K562 (cell line): ENCODE measurements at regions not wholly inside any gene's neighbourhood (a gene's known extent, or its start where the extent isn't known, plus 50 kb on each side); places are given as distances from the start of the nearest gene placed in this dataset.
"Not testable (repeated sequence)": the region's sequence is repeated elsewhere in the genome, so short reads cannot be mapped to it uniquely, and the experiment has no call there.

Experiments used
- ATAC-seq: fragments of 200-7000 bp; cut with Tn5 transposase; 3 replicates; pipeline ENCODE4 v1.9.1; 2020; ENCODE audit warnings: moderate library complexity
- BruUV-seq: library from RNA; stranded (reverse); fragments of 400-500 nt; replicated peaks from 2 replicates; lab custom pipeline; 2021; lab: Mats Ljungman, UMichigan
- CTCF ChIA-PET: fragments of 300-600 bp; formaldehyde crosslinking; extraction: SDS; loops from one replicate; lab custom pipeline; 2021; ENCODE audit warnings: low intra/inter-chr PET ratio; lab: Yijun Ruan, JAX
- POLR2A ChIA-PET: fragments of 300-600, 350-650 bp; sonication (Branson Sonifier 250); formaldehyde crosslinking; extraction: SDS; loops from one replicate; lab custom pipeline; 2021; ENCODE audit warnings: antibody characterized with exemption, inconsistent platforms; lab: Yijun Ruan, JAX
- DNase-seq, 4 experiments: peaks; one replicate each; pipeline versions ENCODE4 v3.0.0 to v3.0.0-alpha.2; 2011 to 2018; ENCODE audit warnings: low spot score in 3 of 4, mixed read lengths in 3 of 4; ENCODE audit errors: extremely low read depth in 1 of 4
- FAIRE-seq: peaks from 2 replicates; lab custom pipeline; 2011; peaks lifted over from hg19 to GRCh38; lab: Jason Lieb, UNC
- H2AFZ ChIP-seq: 2 replicates; pipeline ENCODE4 v1.6.0; 2011; ENCODE audit warnings: low read depth, low read length, control low read depth, inconsistent platforms
- H3K27ac ChIP-seq: fragments of 200-600 bp; 3 replicates; pipeline ENCODE4 v1.8.0; 2011; ENCODE audit warnings: low read depth, mild to moderate bottlenecking, control low read depth, inconsistent platforms, low read length, moderate library complexity, mixed read lengths; ENCODE audit errors: extremely low read depth
- H3K27me3 ChIP-seq, 2 experiments: fragments of 300-600 bp in 1 of 2; 2 replicates in 1 of 2; 3 replicates in 1 of 2; pipeline versions ENCODE4 v1.6.0 to v1.8.0; 2011; ENCODE audit warnings: inconsistent platforms in 2 of 2, low read length in 2 of 2, mild to moderate bottlenecking in 1 of 2, mixed read lengths in 1 of 2, moderate library complexity in 1 of 2; ENCODE audit not compliant: control insufficient read depth in 2 of 2, insufficient read depth in 2 of 2
- H3K36me3 ChIP-seq: fragments of 300-600 bp; 3 replicates; pipeline ENCODE4 v1.8.0; 2011; ENCODE audit warnings: mild to moderate bottlenecking, low read length, inconsistent platforms; ENCODE audit not compliant: control insufficient read depth, insufficient read depth
- H3K4me1 ChIP-seq, 2 experiments: fragments of 200-600 bp in 1 of 2; replicated peaks in 1 of 2; 2 replicates in 1 of 2; 3 replicates in 1 of 2; pipeline versions ENCODE4 v1.5.1 to v1.8.0; 2011; ENCODE audit warnings: inconsistent platforms in 2 of 2, low read length in 2 of 2, mild to moderate bottlenecking in 1 of 2, mixed read lengths in 1 of 2, moderate library complexity in 1 of 2; ENCODE audit not compliant: control insufficient read depth in 2 of 2, insufficient read depth in 2 of 2
- H3K4me2 ChIP-seq: 2 replicates; pipeline ENCODE4 v1.6.1; 2011; ENCODE audit warnings: low read length, control low read depth, inconsistent platforms, mixed read lengths; ENCODE audit not compliant: insufficient read depth
- H3K4me3 ChIP-seq: fragments of 200-600 bp; sonication (generic), shearing (Covaris generic); 2 replicates; pipeline ENCODE4 v1.5.1; 2016; ENCODE audit warnings: control low read depth, inconsistent platforms
- H3K79me2 ChIP-seq: fragments of 200-600 bp; 3 replicates; pipeline ENCODE4 v1.8.0; 2011; ENCODE audit warnings: low read length, inconsistent platforms; ENCODE audit not compliant: control insufficient read depth, insufficient read depth
- H3K9ac ChIP-seq, 2 experiments: 2 replicates each; pipeline versions ENCODE4 v1.6.0 to v1.6.1; 2011; ENCODE audit warnings: low read depth in 2 of 2, low read length in 2 of 2, control low read depth in 1 of 2, inconsistent platforms in 1 of 2, mild to moderate bottlenecking in 1 of 2, mixed read lengths in 1 of 2; ENCODE audit not compliant: insufficient read depth in 1 of 2
- H3K9me1 ChIP-seq: one replicate; pipeline ENCODE4 v1.6.0; 2011; ENCODE audit warnings: inconsistent platforms, mild to moderate bottlenecking, low read length, moderate library complexity; ENCODE audit not compliant: control insufficient read depth, insufficient read depth
- H3K9me3 ChIP-seq: replicated peaks from 2 replicates; pipeline ENCODE4 v1.5.1; 2011; ENCODE audit warnings: low read depth, low read length, inconsistent platforms; ENCODE audit not compliant: control insufficient read depth, insufficient read depth
- H4K20me1 ChIP-seq: replicated peaks from 2 replicates; pipeline ENCODE4 v1.6.1; 2011; ENCODE audit warnings: low read length, inconsistent platforms, mixed read lengths; ENCODE audit not compliant: control insufficient read depth, insufficient read depth
- ATF1 ChIP-seq, 2 experiments: fragments of 450-650 bp in 1 of 2; IDR thresholded peaks; 2 replicates each; pipeline ENCODE4 v1.6.1; 2016; ENCODE audit warnings: missing compliant biosample characterization in 1 of 2, missing genetic modification characterization in 1 of 2
- CCAR2 ChIP-seq: fragments of 200-400 bp; formaldehyde crosslinking; IDR thresholded peaks from 2 replicates; pipeline ENCODE4 v1.6.1; 2017; ENCODE audit warnings: mild to moderate bottlenecking, low read depth, low read length
- CREBBP ChIP-seq: IDR thresholded peaks from one replicate; pipeline ENCODE4 v1.6.1; 2012; ENCODE audit warnings: low read depth, mild to moderate bottlenecking, control low read depth, inconsistent platforms, low read length
- DNMT1 ChIP-seq: fragments of 450-650 bp; IDR thresholded peaks from 2 replicates; pipeline ENCODE4 v1.6.1; 2016; ENCODE audit warnings: antibody characterized with exemption, mild to moderate bottlenecking
- FOXJ2 ChIP-seq: fragments of 200-800 bp; sonication (Bioruptor generic); IDR thresholded peaks from 2 replicates; pipeline ENCODE4 v1.6.1; 2016; ENCODE audit warnings: missing genetic modification characterization, missing compliant biosample characterization
- NUFIP1 ChIP-seq: fragments of 450-650 bp; IDR thresholded peaks from 2 replicates; pipeline ENCODE4 v1.6.1; 2018; ENCODE audit not compliant: partially characterized antibody
- POLR2AphosphoS5 ChIP-seq: IDR thresholded peaks from 2 replicates; pipeline ENCODE4 v1.6.1; 2011; ENCODE audit warnings: mild to moderate bottlenecking, low read depth, low read length, moderate library complexity; ENCODE audit not compliant: control insufficient read depth, insufficient read depth
- WGBS: fragments of 100-300 bp; shearing (Covaris generic); methylation state at CpG from one replicate; pipeline ENCODE4 v1.1.6; 2016; ENCODE audit warnings: low coverage, mixed read lengths; ENCODE audit not compliant: insufficient coverage; ENCODE audit errors: missing lambda C conversion rate; 5-methylcytosine and 5-hydroxymethylcytosine counted together
- in situ Hi-C: fragments of 300-500 bp; cut with MboI; formaldehyde crosslinking; loops from 4 replicates; pipeline ENCODE4 v1.15.0; 2018; ENCODE audit warnings: inconsistent platforms, mixed read lengths
- intact Hi-C: fragments of 100-400 bp; cut with micrococcal nuclease; formaldehyde crosslinking; loops from 2 replicates; pipeline ENCODE4 v1.14.2; 2022
- TF ChIP-seq, protein P1 (sequence below): fragments of 250-450 bp; sonication (Bioruptor Pico); IDR thresholded peaks from 2 replicates; pipeline ENCODE4 v1.5.0; 2022; ENCODE audit warnings: mild to moderate bottlenecking
- TF ChIP-seq, protein P2 (sequence below), 2 experiments: IDR thresholded peaks; 2 replicates each; pipeline ENCODE4 v1.6.1; 2012; ENCODE audit warnings: improper control_type of control experiment in 2 of 2, low read depth in 2 of 2, low read length in 2 of 2, borderline replicate concordance in 1 of 2

DNA sequence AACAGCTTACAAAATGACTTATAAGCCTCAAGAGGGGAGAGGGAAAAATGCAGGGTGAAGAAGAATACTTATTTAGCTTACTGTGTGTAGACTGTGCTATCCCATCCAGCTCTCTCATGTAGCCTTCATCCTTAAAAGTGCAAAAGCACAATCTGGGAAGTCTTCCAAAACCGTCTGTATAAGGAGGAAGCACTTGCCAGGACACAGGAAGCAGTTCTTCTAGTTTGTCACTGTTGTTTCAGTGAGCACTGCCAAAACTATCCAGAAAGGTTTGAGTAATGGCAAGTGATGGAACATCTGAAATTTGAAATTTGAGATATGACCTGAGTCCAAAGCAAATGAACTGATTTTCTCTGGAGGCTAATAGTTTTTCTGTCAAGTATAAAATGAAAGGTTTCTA, 140.8 kb upstream of the ISL1 start (continued):
- TF ChIP-seq, protein P1, sequence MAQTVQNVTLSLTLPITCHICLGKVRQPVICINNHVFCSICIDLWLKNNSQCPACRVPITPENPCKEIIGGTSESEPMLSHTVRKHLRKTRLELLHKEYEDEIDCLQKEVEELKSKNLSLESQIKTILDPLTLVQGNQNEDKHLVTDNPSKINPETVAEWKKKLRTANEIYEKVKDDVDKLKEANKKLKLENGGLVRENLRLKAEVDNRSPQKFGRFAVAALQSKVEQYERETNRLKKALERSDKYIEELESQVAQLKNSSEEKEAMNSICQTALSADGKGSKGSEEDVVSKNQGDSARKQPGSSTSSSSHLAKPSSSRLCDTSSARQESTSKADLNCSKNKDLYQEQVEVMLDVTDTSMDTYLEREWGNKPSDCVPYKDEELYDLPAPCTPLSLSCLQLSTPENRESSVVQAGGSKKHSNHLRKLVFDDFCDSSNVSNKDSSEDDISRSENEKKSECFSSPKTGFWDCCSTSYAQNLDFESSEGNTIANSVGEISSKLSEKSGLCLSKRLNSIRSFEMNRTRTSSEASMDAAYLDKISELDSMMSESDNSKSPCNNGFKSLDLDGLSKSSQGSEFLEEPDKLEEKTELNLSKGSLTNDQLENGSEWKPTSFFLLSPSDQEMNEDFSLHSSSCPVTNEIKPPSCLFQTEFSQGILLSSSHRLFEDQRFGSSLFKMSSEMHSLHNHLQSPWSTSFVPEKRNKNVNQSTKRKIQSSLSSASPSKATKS (CRISPR knock-in tag) = no peak
- TF ChIP-seq DNMT1 (no peak), ATF1 (CRISPR knock-in tag; IDR thresholded peaks at IDR 0.05) (no peak), ATF1 (tag; IDR thresholded peaks at IDR 0.05) (no peak), FOXJ2 (no peak), CCAR2 (no peak), CREBBP (no peak), NUFIP1 (no peak), POLR2AphosphoS5 (no peak)
- TF ChIP-seq, protein P2, sequence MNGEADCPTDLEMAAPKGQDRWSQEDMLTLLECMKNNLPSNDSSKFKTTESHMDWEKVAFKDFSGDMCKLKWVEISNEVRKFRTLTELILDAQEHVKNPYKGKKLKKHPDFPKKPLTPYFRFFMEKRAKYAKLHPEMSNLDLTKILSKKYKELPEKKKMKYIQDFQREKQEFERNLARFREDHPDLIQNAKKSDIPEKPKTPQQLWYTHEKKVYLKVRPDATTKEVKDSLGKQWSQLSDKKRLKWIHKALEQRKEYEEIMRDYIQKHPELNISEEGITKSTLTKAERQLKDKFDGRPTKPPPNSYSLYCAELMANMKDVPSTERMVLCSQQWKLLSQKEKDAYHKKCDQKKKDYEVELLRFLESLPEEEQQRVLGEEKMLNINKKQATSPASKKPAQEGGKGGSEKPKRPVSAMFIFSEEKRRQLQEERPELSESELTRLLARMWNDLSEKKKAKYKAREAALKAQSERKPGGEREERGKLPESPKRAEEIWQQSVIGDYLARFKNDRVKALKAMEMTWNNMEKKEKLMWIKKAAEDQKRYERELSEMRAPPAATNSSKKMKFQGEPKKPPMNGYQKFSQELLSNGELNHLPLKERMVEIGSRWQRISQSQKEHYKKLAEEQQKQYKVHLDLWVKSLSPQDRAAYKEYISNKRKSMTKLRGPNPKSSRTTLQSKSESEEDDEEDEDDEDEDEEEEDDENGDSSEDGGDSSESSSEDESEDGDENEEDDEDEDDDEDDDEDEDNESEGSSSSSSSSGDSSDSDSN (IDR thresholded peaks at IDR 0.05; ENCODE audit: borderline replicate concordance in 1 of 2, low read depth in 2 of 2, low read length in 2 of 2) = no peak

DNA sequence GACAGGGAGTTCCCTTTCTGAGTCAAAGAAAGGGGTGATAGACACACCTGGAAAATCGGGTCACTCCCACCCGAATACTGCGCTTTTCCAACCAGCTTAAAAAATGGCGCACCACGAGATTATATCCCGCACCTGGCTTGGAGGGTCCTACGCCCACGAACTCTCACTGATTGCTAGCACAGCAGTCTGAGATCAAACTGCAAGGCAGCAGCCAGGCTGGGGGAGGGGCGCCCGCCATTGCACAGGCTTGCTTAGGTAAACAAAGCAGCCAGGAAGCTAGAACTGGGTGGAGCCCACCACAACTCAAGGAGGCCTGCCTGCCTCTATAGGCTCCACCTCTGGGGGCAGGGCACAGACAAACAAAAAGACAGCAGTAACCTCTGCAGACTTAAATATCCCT, 132.3 kb upstream of the ISL1 start:
- in situ Hi-C loops = not testable (repeated sequence)

More for the DNA sequence above, 132.3 kb upstream of the ISL1 start:
- H3K9me1 ChIP-seq, intact Hi-C loops, POLR2A ChIA-PET, H3K4me3 ChIP-seq, H3K79me2 ChIP-seq, H4K20me1 ChIP-seq, H3K9me3 ChIP-seq, H3K9ac ChIP-seq, H2AFZ ChIP-seq, FAIRE-seq, H3K27ac ChIP-seq, H3K36me3 ChIP-seq, H3K4me2 ChIP-seq, H3K4me1 ChIP-seq, BruUV-seq, H3K27me3 ChIP-seq, CTCF ChIA-PET, DNase-seq, ATAC-seq: not testable (repeated sequence)
- 0% methylated on average over 7 of the region's 10 CpGs for WGBS
